WTC11 (cell line): ENCODE measurements at regions not wholly inside any gene's neighbourhood (a gene's known extent, or its start where the extent isn't known, plus 50 kb on each side); places are given as distances from the start of the nearest gene placed in this dataset.

ENCODE experiments used
- ATAC-seq: fragments of 200-7000 bp; cut with Tn5 transposase; 2 replicates; pipeline ENCODE4 v1.10.0; 2021; ENCODE audit warnings: mild to moderate bottlenecking, moderate library complexity
- CTCF ChIA-PET: fragments of 300-600 bp; sonication (Branson Sonifier 250); formaldehyde crosslinking; loops from one replicate; lab custom pipeline; 2021; ENCODE audit warnings: antibody characterized with exemption; lab: Charles Lee
- POLR2A ChIA-PET: fragments of 350-600 bp; sonication (Branson Sonifier 250); formaldehyde crosslinking; loops from one replicate; lab custom pipeline; 2021; ENCODE audit warnings: antibody characterized with exemption; lab: Charles Lee
- DNase-seq: peaks from one replicate; pipeline ENCODE4 v3.0.0; 2021; ENCODE audit warnings: low spot score
- H3K27ac Mint-ChIP-seq: 2 replicates; pipeline ENCODE4 v1.8.0; 2021; ENCODE audit warnings: mixed read lengths
- H3K27me3 Mint-ChIP-seq: 2 replicates; pipeline ENCODE4 v1.8.0; 2021; ENCODE audit warnings: low read depth, mild to moderate bottlenecking, moderate library complexity, mixed read lengths
- H3K36me3 Mint-ChIP-seq: 2 replicates; pipeline ENCODE4 v1.8.0; 2021; ENCODE audit warnings: mixed read lengths
- H3K4me1 Mint-ChIP-seq: 2 replicates; pipeline ENCODE4 v1.8.0; 2022; ENCODE audit warnings: mixed read lengths
- H3K4me3 Mint-ChIP-seq: 2 replicates; pipeline ENCODE4 v1.8.0; 2021; ENCODE audit warnings: mild to moderate bottlenecking, moderate library complexity, mixed read lengths
- H3K9me3 Mint-ChIP-seq: 2 replicates; pipeline ENCODE4 v1.8.0; 2021; ENCODE audit warnings: mixed read lengths
- ATF1 ChIP-seq: sonication (generic); formaldehyde crosslinking; IDR thresholded peaks from 2 replicates; pipeline ENCODE4 v1.8.1; 2023; ENCODE audit warnings: mild to moderate bottlenecking, moderate library complexity, missing genetic modification reagents
- ATF6 ChIP-seq: sonication (generic); formaldehyde crosslinking; IDR thresholded peaks from 2 replicates; pipeline ENCODE4 v1.8.1; 2023; ENCODE audit warnings: mild to moderate bottlenecking, missing genetic modification reagents
- CBFB ChIP-seq: sonication (generic); formaldehyde crosslinking; IDR thresholded peaks from 2 replicates; pipeline ENCODE4 v1.8.1; 2022; ENCODE audit warnings: mild to moderate bottlenecking, low read depth, missing genetic modification reagents
- CREB1 ChIP-seq: sonication (generic); formaldehyde crosslinking; IDR thresholded peaks from 2 replicates; pipeline ENCODE4 v1.8.0; 2023; ENCODE audit warnings: mild to moderate bottlenecking, missing genetic modification reagents
- ELF4 ChIP-seq: sonication (generic); formaldehyde crosslinking; IDR thresholded peaks from 2 replicates; pipeline ENCODE4 v1.8.1; 2022; ENCODE audit warnings: low read depth, mild to moderate bottlenecking, moderate library complexity, missing genetic modification reagents
- ETV6 ChIP-seq: sonication (generic); formaldehyde crosslinking; IDR thresholded peaks from 2 replicates; pipeline ENCODE4 v1.8.1; 2022; ENCODE audit warnings: mild to moderate bottlenecking, missing genetic modification reagents
- FOXK1 ChIP-seq: sonication (generic); formaldehyde crosslinking; IDR thresholded peaks from 2 replicates; pipeline ENCODE4 v1.8.0; 2022; ENCODE audit warnings: mild to moderate bottlenecking, moderate library complexity, missing genetic modification reagents
- GABPB1 ChIP-seq: sonication (generic); formaldehyde crosslinking; IDR thresholded peaks from 2 replicates; pipeline ENCODE4 v1.8.1; 2023; ENCODE audit warnings: mild to moderate bottlenecking, missing genetic modification reagents
- GTF2I ChIP-seq: fragments of 250-450 bp; sonication (Bioruptor Pico); conservative IDR thresholded peaks from 2 replicates; pipeline ENCODE4 v1.4.0; 2021; ENCODE audit warnings: mild to moderate bottlenecking
- JUN ChIP-seq: sonication (generic); formaldehyde crosslinking; IDR thresholded peaks from 2 replicates; pipeline ENCODE4 v1.8.0; 2023; ENCODE audit warnings: mild to moderate bottlenecking, missing genetic modification reagents
- MAX ChIP-seq: sonication (generic); formaldehyde crosslinking; IDR thresholded peaks from 2 replicates; pipeline ENCODE4 v1.8.0; 2022; ENCODE audit warnings: mild to moderate bottlenecking, missing genetic modification reagents
- NFATC4 ChIP-seq: fragments of 250-450 bp; sonication (Bioruptor Pico); IDR thresholded peaks from 2 replicates; pipeline ENCODE4 v1.9.0; 2021; ENCODE audit warnings: mild to moderate bottlenecking
- NFYB ChIP-seq: sonication (generic); formaldehyde crosslinking; conservative IDR thresholded peaks from 2 replicates; pipeline ENCODE4 v1.8.0; 2022; ENCODE audit warnings: low read depth, missing genetic modification reagents
- OVOL2 ChIP-seq: fragments of 250-450 bp; sonication (Bioruptor Pico); IDR thresholded peaks from 2 replicates; pipeline ENCODE4 v1.9.0; 2021; ENCODE audit warnings: mild to moderate bottlenecking, borderline replicate concordance
- RELA ChIP-seq: sonication (generic); formaldehyde crosslinking; IDR thresholded peaks from 2 replicates; pipeline ENCODE4 v1.8.1; 2022; ENCODE audit warnings: missing genetic modification reagents, mild to moderate bottlenecking, borderline replicate concordance
- RORB ChIP-seq: fragments of 250-450 bp; sonication (Bioruptor Pico); IDR thresholded peaks from 2 replicates; pipeline ENCODE4 v1.9.0; 2021; ENCODE audit warnings: mild to moderate bottlenecking
- SP1 ChIP-seq: sonication (generic); formaldehyde crosslinking; conservative IDR thresholded peaks from 2 replicates; pipeline ENCODE4 v1.8.1; 2022; ENCODE audit warnings: missing genetic modification reagents
- TEAD4 ChIP-seq: sonication (generic); formaldehyde crosslinking; IDR thresholded peaks from 2 replicates; pipeline ENCODE4 v1.8.0; 2022; ENCODE audit warnings: mild to moderate bottlenecking, missing genetic modification reagents
- ZMAT4 ChIP-seq: fragments of 250-450 bp; sonication (Bioruptor Pico); IDR thresholded peaks from 2 replicates; pipeline ENCODE4 v1.9.0; 2021; ENCODE audit warnings: mild to moderate bottlenecking
- ZNF138 ChIP-seq: sonication (generic); formaldehyde crosslinking; conservative IDR thresholded peaks from 2 replicates; pipeline ENCODE4 v1.8.1; 2022; ENCODE audit warnings: mild to moderate bottlenecking, moderate library complexity, missing genetic modification reagents
- ZNF219 ChIP-seq: sonication (generic); formaldehyde crosslinking; IDR thresholded peaks from 2 replicates; pipeline ENCODE4 v1.8.0; 2023; ENCODE audit warnings: missing genetic modification reagents, mild to moderate bottlenecking, borderline replicate concordance
- ZNF423 ChIP-seq: fragments of 250-450 bp; sonication (Bioruptor Pico); IDR thresholded peaks from 2 replicates; pipeline ENCODE4 v2.1.2; 2022; ENCODE audit warnings: mild to moderate bottlenecking, moderate library complexity
- ZNF671 ChIP-seq: fragments of 250-450 bp; sonication (Bioruptor Pico); IDR thresholded peaks from 2 replicates; pipeline ENCODE4 v1.8.0; 2021; ENCODE audit warnings: mild to moderate bottlenecking
- ZSCAN18 ChIP-seq: fragments of 250-450 bp; sonication (Bioruptor Pico); IDR thresholded peaks from 2 replicates; pipeline ENCODE4 v2.1.2; 2022; ENCODE audit warnings: mild to moderate bottlenecking, moderate library complexity

GRCh38 chr9:79939819-79940218, 368.1 kb downstream of the TLE4 start:
- H3K9me3 Mint-ChIP-seq, result peaks cover 12% of the 10 kb centered on the region

GRCh38 chr9:79936336-79936735, 364.6 kb downstream of the TLE4 start:
- TF ChIP-seq ETV6 (CRISPR knock-in tag) (no peak), ZNF138 (CRISPR knock-in tag) (no peak), RELA (no peak), NFYB (CRISPR knock-in tag) (no peak), CREB1 (CRISPR knock-in tag) (no peak), JUN (CRISPR knock-in tag) (no peak), ATF1 (CRISPR knock-in tag) (no peak)
- no peak overlapping the region for H3K27ac Mint-ChIP-seq
- H3K36me3 Mint-ChIP-seq, result peaks cover 6% of the 10 kb centered on the region
- no peak for ATAC-seq
- no peak overlapping the region for H3K4me3 Mint-ChIP-seq
- H3K9me3 Mint-ChIP-seq, result peaks cover 12% of the 10 kb centered on the region
- CTCF ChIA-PET, result no interaction called here
- H3K4me1 Mint-ChIP-seq, result peaks cover 15% of the 10 kb centered on the region
- POLR2A ChIA-PET, result no interaction called here
- H3K27me3 Mint-ChIP-seq, result no peaks in the 10 kb centered on the region
- DNase-seq, result no peak

More at GRCh38 chr9:79939819-79940218, 368.1 kb downstream of the TLE4 start:
- Mint-ChIP-seq H3K4me1 (peaks cover 13% of the 10 kb centered on the region), H3K4me3 (no peak overlapping the region), H3K27me3 (no peaks in the 10 kb centered on the region), H3K36me3 (peaks cover 6% of the 10 kb centered on the region), H3K27ac (no peak overlapping the region)
- TF ChIP-seq GTF2I (CRISPR knock-in tag) (no peak), NFYB (CRISPR knock-in tag) (no peak), FOXK1 (CRISPR knock-in tag) (no peak)
- no peak for ATAC-seq
- POLR2A ChIA-PET, result no interaction called here
- DNase-seq, result no peak
- CTCF ChIA-PET, result no interaction called here

- no peak for DNase-seq
- H3K9me3 Mint-ChIP-seq, result no peaks in the 10 kb centered on the region
- H3K4me3 Mint-ChIP-seq, result no peak overlapping the region
- no peaks in the 10 kb centered on the region for H3K27me3 Mint-ChIP-seq
- no peak for ATAC-seq
- CTCF ChIA-PET, result no interaction called here
- no peak for TF ChIP-seq GABPB1 (CRISPR knock-in tag)
- H3K4me1 Mint-ChIP-seq, result peaks cover 13% of the 10 kb centered on the region
- H3K27ac Mint-ChIP-seq, result no peak overlapping the region
- POLR2A ChIA-PET, result no interaction called here
- H3K36me3 Mint-ChIP-seq, result no peaks in the 10 kb centered on the region
Observed at GRCh38 chr9:79929285-79929684, 357.5 kb downstream of the TLE4 start.

- no peak overlapping the region for H3K27ac Mint-ChIP-seq
- no peak overlapping the region for H3K4me3 Mint-ChIP-seq
- CTCF ChIA-PET, result no interaction called here
- ATAC-seq (no peak; the same call in 1 of the 2 replicates), DNase-seq (no peak)
- POLR2A ChIA-PET, result no interaction called here
- no peaks in the 10 kb centered on the region for H3K36me3 Mint-ChIP-seq
- H3K27me3 Mint-ChIP-seq, result no peaks in the 10 kb centered on the region
- TF ChIP-seq ZSCAN18 (CRISPR knock-in tag) (no peak), TEAD4 (CRISPR knock-in tag) (no peak), NFATC4 (CRISPR knock-in tag) (no peak)
- H3K4me1 Mint-ChIP-seq, result peaks cover 13% of the 10 kb centered on the region
- H3K9me3 Mint-ChIP-seq, result no peaks in the 10 kb centered on the region
Observed at GRCh38 chr9:79928661-79929223, 357.0 kb downstream of the TLE4 start.

- ATAC-seq (no peak), DNase-seq (no peak)
- Mint-ChIP-seq H3K4me1 (peaks cover 11% of the 10 kb centered on the region), H3K9me3 (peaks cover 6% of the 10 kb centered on the region; the same call in 1 of the 2 replicates), H3K27ac (no peak overlapping the region), H3K4me3 (no peak overlapping the region), H3K27me3 (no peaks in the 10 kb centered on the region), H3K36me3 (no peaks in the 10 kb centered on the region)
- CTCF ChIA-PET, result no interaction called here
- POLR2A ChIA-PET, result no interaction called here
- TF ChIP-seq CBFB (CRISPR knock-in tag) (no peak), SP1 (CRISPR knock-in tag) (no peak), ZNF423 (CRISPR knock-in tag) (no peak), MAX (CRISPR knock-in tag) (no peak), ATF1 (CRISPR knock-in tag) (no peak), ZNF219 (CRISPR knock-in tag) (no peak), RORB (CRISPR knock-in tag) (no peak), RELA (no peak), FOXK1 (CRISPR knock-in tag) (no peak), ATF6 (CRISPR knock-in tag) (no peak), OVOL2 (CRISPR knock-in tag) (no peak), ZNF671 (no peak), ZMAT4 (CRISPR knock-in tag) (no peak), GTF2I (CRISPR knock-in tag) (no peak), ELF4 (CRISPR knock-in tag) (no peak)
Observed at GRCh38 chr9:79925326-79925725, 353.6 kb downstream of the TLE4 start.
